ENCODE measurements at regions not wholly inside any gene's neighbourhood (a gene's known extent, or its start where the extent isn't known, plus 50 kb on each side); places are given as distances from the start of the nearest gene placed in this dataset.

DNA sequence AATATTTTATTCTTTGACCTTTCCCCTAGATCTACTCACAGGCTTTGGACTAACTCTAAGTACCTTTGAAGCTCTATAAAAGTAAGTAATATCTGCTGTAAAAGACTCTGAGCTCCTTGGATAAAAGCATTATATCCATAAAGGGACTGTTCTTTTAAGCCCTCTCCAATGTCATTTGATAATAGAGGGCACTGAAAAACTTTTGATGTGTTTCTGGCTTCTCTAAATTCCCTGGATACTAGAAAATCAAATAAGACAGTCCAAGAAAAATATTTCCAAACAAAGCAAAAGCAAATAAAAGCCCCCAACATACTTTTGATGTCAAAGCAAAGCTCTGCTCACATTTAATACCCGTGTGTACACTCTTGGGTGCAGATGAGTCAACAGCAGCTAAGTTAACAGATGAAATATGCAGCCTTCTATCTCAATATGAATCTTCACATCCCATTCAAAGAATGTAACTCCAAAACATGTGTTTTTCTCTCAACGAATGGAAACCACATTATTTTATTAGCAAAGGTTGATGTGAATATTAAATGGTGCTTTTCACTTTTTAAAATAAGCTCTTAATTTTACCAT is 230.3 kb downstream of the CENPF start:
- no peak for TF ChIP-seq POLR2A (IDR thresholded peaks at IDR 0.05)
- TF ChIP-seq, protein P1, sequence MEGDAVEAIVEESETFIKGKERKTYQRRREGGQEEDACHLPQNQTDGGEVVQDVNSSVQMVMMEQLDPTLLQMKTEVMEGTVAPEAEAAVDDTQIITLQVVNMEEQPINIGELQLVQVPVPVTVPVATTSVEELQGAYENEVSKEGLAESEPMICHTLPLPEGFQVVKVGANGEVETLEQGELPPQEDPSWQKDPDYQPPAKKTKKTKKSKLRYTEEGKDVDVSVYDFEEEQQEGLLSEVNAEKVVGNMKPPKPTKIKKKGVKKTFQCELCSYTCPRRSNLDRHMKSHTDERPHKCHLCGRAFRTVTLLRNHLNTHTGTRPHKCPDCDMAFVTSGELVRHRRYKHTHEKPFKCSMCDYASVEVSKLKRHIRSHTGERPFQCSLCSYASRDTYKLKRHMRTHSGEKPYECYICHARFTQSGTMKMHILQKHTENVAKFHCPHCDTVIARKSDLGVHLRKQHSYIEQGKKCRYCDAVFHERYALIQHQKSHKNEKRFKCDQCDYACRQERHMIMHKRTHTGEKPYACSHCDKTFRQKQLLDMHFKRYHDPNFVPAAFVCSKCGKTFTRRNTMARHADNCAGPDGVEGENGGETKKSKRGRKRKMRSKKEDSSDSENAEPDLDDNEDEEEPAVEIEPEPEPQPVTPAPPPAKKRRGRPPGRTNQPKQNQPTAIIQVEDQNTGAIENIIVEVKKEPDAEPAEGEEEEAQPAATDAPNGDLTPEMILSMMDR (IDR thresholded peaks at IDR 0.05) = no peak
- TF ChIP-seq EP300 (IDR thresholded peaks at IDR 0.05) = no peak
